ENCODE measurements at regions not wholly inside any gene's neighbourhood (a gene's known extent, or its start where the extent isn't known, plus 50 kb on each side); places are given as distances from the start of the nearest gene placed in this dataset.

- H3K4me3 ChIP-seq: no peak overlapping the region
- H3K36me3 ChIP-seq (replicated peaks in 1 of 2): no peaks in the 10 kb centered on the region
- H3K27me3 ChIP-seq: no peaks in the 10 kb centered on the region
- H3K9me3 ChIP-seq (replicated peaks in 1 of 3): no peaks in the 10 kb centered on the region
- H3K4me1 ChIP-seq (replicated peaks in 1 of 2): no peaks in the 10 kb centered on the region
- no peak for TF ChIP-seq POLR2A (IDR thresholded peaks at IDR 0.05)
- no peak for TF ChIP-seq CTCF (IDR thresholded peaks at IDR 0.05)
- H3K27ac ChIP-seq: no peak overlapping the region
- intact Hi-C loops (cut with DNase I): no loop called here
- DNase-seq: no peak
- WGBS, 4 donors: 81 to 92% (median 86%) methylated on average over 8 of the region's 8 CpGs
Observed at GRCh38 chr10:118485641-118486040, 109.8 kb downstream of the PRLHR start.

DNA sequence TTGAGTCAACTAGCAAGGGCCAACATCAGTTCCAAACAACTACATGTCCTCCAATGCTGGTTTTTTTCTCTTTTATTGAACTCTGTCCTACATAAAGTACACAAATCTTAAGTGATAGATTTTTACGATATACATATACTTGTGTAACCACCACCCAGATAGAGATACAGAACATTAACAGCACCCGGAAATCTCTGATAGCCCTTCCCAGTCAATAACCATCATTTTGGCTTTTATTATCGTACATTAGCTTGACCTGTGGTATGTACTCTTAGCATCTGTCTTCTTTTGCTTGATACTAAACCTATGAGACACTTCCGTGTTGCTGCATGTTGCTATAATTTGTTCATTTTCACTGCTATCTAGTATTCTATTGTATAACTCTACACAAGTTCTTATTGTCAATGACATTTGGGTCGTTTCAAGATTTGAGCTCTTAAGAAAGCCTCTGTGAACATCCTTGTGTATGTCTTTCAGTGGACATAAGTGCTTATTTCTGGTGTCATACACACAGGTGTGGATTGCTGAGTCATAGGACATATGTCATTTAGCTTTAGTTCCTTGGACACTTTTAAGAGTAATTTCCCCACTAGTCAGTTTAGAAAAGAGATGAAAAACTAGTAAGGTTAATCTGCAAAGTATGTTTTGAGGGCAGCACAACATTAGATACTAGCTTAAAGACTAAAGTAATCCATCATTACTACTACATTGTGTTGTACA, 111.1 kb downstream of the PRLHR start:
- Histone ChIP-seq H3K4me1 (replicated peaks in 1 of 2) (no peaks in the 10 kb centered on the region), H3K4me3 (no peak overlapping the region), H3K27ac (no peak overlapping the region), H3K36me3 (replicated peaks in 1 of 2) (no peaks in the 10 kb centered on the region), H3K9me3 (replicated peaks in 1 of 3) (no peaks in the 10 kb centered on the region), H3K27me3 (no peaks in the 10 kb centered on the region)
- intact Hi-C loops (cut with DNase I): no loop called here
- no peak for DNase-seq
- WGBS, 4 donors: 73 to 80% (median 76%) methylated on average over 5 of the region's 5 CpGs
- no peak for TF ChIP-seq POLR2A (IDR thresholded peaks at IDR 0.05)
- TF ChIP-seq CTCF (IDR thresholded peaks at IDR 0.05): no peak

- 55 to 81% (median 79%) methylated on average over 4 to 6 of the region's 6 CpGs for WGBS, 4 donors
Observed at GRCh38 chr10:118483496-118483895, 112.0 kb downstream of the PRLHR start.

More at GRCh38 chr10:118483496-118483895, 112.0 kb downstream of the PRLHR start:
- H3K27me3 ChIP-seq: no peaks in the 10 kb centered on the region
- no peaks in the 10 kb centered on the region for H3K4me1 ChIP-seq (replicated peaks in 1 of 2)
- H3K27ac ChIP-seq: no peak overlapping the region
- no peaks in the 10 kb centered on the region for H3K36me3 ChIP-seq (replicated peaks in 1 of 2)
- no peaks in the 10 kb centered on the region for H3K9me3 ChIP-seq (replicated peaks in 1 of 3)
- intact Hi-C loops (cut with DNase I): no loop called here
- no peak for DNase-seq
- no peak overlapping the region for H3K4me3 ChIP-seq
- TF ChIP-seq POLR2A (IDR thresholded peaks at IDR 0.05) (no peak), CTCF (IDR thresholded peaks at IDR 0.05) (no peak)

All from adrenal gland (tissue), 9 donors.